Lower leg skin (tissue), 4 donors: ENCODE measurements at regions not wholly inside any gene's neighbourhood (a gene's known extent, or its start where the extent isn't known, plus 50 kb on each side); places are given as distances from the start of the nearest gene placed in this dataset.

Experiments
- DNase-seq, 2 donors: peaks; one replicate each; pipeline ENCODE4 v3.0.0-alpha.2; 2019; ENCODE audit warnings: low spot score in 2 of 2
- H3K4me3 ChIP-seq: fragments of 200-600 bp; sonication (generic); 2 replicates; pipeline ENCODE4 v1.5.1; 2017; ENCODE audit warnings: mild to moderate bottlenecking, low read depth; ENCODE audit not compliant: poor library complexity, severe bottlenecking
- POLR2A ChIP-seq, 2 donors: fragments of 450-650 bp; IDR thresholded peaks; one replicate each; pipeline ENCODE4 v1.6.1; 2016 to 2017; ENCODE audit warnings: antibody characterized with exemption in 2 of 2, mild to moderate bottlenecking in 1 of 2, moderate library complexity in 1 of 2
- WGBS, 2 donors: methylation state at CpG; one replicate each; pipeline ENCODE4 v1.1.5; 2018; 5-methylcytosine and 5-hydroxymethylcytosine counted together
- intact Hi-C: fragments of 100-400 bp; cut with DNase I; formaldehyde crosslinking; loops from one replicate; pipeline ENCODE4 v1.15.0; 2023; ENCODE audit warnings: low total_unique reads
- TF ChIP-seq, protein P1 (sequence below), 3 donors: fragments of 450-650 bp; IDR thresholded peaks; one replicate each; pipeline ENCODE4 v1.5.1; 2016; ENCODE audit warnings: antibody characterized with exemption in 3 of 3, mild to moderate bottlenecking in 3 of 3, moderate library complexity in 2 of 3

DNA sequence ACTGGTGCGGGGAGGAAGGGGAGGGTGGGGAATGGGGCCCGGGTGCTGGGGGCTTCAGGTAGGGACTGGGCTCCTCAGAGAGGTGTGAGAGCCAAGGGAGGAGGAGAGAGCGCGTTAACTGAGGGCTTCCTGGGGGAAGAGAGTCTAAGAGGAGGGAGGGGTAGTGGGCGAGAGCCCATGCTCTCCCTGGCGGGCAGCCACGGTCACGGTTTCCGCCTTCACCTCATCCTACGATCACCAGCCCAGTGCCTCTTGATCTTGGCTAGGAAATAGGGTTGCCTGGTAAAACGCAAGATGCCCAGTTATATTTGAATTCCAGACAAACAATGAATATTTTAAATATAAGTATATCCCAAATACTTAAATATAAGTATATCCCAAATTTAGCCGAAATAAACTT, 60.8 kb upstream of the GRPEL1 start:
- intact Hi-C loops = no loop called here
- H3K4me3 ChIP-seq = no peak overlapping the region
- DNase-seq = no peak
- WGBS, 2 donors = 89% methylated on average over 12 of the region's 12 CpGs
- TF ChIP-seq, protein P1, sequence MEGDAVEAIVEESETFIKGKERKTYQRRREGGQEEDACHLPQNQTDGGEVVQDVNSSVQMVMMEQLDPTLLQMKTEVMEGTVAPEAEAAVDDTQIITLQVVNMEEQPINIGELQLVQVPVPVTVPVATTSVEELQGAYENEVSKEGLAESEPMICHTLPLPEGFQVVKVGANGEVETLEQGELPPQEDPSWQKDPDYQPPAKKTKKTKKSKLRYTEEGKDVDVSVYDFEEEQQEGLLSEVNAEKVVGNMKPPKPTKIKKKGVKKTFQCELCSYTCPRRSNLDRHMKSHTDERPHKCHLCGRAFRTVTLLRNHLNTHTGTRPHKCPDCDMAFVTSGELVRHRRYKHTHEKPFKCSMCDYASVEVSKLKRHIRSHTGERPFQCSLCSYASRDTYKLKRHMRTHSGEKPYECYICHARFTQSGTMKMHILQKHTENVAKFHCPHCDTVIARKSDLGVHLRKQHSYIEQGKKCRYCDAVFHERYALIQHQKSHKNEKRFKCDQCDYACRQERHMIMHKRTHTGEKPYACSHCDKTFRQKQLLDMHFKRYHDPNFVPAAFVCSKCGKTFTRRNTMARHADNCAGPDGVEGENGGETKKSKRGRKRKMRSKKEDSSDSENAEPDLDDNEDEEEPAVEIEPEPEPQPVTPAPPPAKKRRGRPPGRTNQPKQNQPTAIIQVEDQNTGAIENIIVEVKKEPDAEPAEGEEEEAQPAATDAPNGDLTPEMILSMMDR (IDR thresholded peaks at IDR 0.05) = no peak
- TF ChIP-seq POLR2A (IDR thresholded peaks at IDR 0.05) = no peak

DNA sequence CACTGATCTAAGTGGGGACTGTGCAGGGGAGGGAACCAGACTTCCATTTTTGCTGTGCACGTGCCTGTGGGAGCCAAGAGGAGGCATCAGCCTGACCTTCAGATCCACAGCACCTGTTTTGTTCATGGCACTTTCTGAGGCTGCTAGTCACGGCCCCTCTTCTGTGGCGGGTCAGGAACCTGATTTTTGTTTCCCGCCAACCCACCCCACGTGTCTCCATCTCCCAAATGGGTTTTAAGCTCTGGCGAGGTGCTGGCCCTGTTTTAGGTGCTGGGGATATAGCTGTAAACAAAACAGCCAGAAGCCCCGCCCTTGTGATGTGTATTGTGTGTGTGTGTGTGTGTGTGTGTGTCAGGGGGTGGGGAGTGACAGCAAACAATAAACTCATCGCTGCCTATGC, 60.4 kb upstream of the GRPEL1 start:
- intact Hi-C loops = no loop called here
- DNase-seq = no peak
- TF ChIP-seq POLR2A (IDR thresholded peaks at IDR 0.05) = no peak
- 90 to 91% methylated on average over 8 of the region's 8 CpGs for WGBS, 2 donors
- H3K4me3 ChIP-seq = no peak overlapping the region

DNA sequence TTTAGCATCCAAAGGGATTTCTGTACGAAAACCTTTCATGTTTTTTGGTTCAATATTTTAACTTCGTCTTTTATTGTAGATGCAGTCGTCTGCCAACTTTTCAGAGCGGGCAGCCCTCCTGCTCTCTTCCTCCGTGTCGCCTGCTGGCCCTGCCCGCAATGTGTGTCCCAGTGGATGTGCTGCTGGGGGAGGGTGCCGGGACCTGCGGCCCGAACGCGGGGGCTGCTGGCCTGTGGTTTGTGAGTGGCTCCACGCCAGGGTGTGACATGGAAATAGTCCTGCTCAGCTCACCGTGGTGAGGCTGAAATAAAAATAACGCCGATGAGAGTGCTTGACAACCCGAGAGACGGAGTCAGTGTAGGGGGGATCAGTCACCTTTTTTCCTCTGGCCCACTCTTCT, 59.7 kb upstream of the GRPEL1 start:
- no peak for DNase-seq
- 80 to 84% methylated on average over 18 of the region's 18 CpGs for WGBS, 2 donors
- H3K4me3 ChIP-seq = no peak overlapping the region
- TF ChIP-seq, protein P1 (IDR thresholded peaks at IDR 0.05) = no peak
- no peak for TF ChIP-seq POLR2A (IDR thresholded peaks at IDR 0.05)
- intact Hi-C loops = no loop called here

DNA sequence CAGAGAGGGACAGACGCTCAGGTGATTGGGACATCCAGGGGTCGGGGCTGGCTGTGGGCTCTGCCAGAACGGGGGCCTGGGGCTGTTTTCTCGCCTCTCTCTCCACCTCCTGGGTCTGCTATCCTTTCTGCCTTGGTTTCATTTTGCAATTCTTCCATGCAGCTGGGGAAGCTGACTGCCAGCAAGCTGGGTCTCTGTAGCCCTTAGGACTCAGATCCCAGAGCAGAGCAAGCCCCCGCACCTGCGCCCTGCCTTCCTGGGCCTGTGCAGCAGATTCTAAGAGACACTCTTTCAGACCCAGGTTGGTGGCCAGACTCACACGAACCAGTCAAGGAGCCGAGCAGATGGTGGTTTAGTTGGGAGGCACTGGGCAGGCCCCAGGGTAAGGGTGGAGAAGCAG, 59.1 kb upstream of the GRPEL1 start:
- 74 to 83% methylated on average over 8 of the region's 8 CpGs for WGBS, 2 donors
- intact Hi-C loops = no loop called here

DNA sequence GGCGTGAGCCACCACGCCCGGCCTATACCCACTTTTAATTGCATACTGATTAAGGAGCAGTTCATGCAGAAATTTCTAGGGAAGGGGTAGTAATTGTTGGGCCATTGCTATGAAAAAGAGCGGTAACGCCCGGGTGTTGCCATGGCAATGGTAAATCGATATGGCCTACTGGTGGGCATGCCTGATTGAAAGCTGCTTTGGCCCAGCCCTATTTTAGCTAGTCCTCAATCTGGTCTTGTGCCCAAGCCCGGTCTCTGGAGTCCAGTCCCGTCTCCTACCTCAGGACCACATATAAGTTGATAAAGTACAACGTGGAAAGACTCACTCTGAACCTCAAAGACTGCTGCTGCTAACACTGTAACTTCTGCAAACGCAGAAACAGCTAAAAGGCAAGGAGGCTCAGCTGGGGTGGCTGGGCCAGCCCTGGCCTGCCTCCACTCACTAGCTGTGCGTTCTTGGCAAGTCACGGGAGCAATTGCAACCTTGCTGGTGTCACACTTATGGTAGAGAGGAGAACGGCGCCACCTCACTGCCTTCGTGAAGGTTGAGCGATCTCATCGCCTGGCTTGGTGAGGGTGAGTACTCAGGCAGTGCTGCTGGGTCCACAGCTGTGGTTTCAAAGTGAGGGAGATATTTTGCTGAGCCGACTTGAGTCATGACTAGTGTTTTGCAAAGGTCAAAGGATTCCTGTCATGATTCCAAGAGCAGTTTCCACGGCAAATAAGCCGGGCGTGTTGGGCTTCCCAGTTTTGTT, 57.0 kb upstream of the GRPEL1 start:
- TF ChIP-seq POLR2A (IDR thresholded peaks at IDR 0.05) = no peak
- TF ChIP-seq, protein P1 (IDR thresholded peaks at IDR 0.05) = no peak
- intact Hi-C loops = no loop called here
- no peak overlapping the region for H3K4me3 ChIP-seq
- 41 to 46% methylated on average over 22 of the region's 22 CpGs for WGBS, 2 donors
- peak in 1 of 2 donors; percentile 41 for DNase-seq

More for the DNA sequence above, 59.1 kb upstream of the GRPEL1 start:
- no peak for DNase-seq
- no peak overlapping the region for H3K4me3 ChIP-seq
- no peak for TF ChIP-seq POLR2A (IDR thresholded peaks at IDR 0.05)
- TF ChIP-seq, protein P1 (IDR thresholded peaks at IDR 0.05) = no peak

DNA sequence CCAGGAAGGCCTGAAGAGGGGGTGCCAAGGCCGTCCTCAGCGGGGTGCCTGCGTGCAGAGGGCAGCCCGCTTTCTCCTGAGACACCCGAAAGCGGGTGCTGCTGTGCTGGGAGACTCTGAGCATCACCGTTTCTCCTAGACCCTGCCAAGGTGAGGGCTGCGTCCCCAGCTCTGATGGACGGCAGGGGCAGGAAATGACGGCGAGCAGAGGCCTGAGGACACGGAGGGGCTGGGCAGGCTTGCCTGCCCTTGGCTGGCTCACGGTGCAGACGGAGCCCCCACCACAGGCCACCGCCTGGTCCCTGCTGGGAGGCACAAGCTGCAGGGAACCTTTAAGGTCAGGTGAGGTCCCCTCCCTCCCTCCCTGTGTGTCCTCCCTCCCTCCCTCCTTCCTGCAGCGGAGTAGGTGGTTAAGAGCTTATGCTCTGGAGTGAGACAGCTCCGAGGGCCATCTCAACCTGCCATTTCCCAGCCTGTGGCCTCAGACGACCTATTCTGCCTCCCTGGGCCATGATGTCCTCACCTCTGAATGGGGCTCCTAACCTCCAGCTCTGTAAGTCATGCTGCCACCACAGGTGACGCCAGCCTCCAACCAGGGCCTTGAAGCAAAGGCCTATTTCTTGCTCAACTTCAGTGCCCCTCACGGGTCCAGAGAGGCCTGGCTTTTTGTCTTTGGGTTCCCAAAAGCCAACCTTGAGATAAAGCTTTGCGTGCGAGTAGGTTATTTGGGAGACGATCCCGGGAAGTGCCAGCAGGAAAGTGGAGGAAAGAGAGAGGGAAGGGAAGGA, 54.2 kb upstream of the GRPEL1 start:
- H3K4me3 ChIP-seq = no peak overlapping the region
- TF ChIP-seq, protein P1 (IDR thresholded peaks at IDR 0.05) = no peak
- no peak for TF ChIP-seq POLR2A (IDR thresholded peaks at IDR 0.05)
- 85 to 90% methylated on average over 12 to 22 of the region's 24 CpGs for WGBS, 2 donors
- DNase-seq = no peak
- intact Hi-C loops = no loop called here
